Lower leg skin (tissue), 3 donors: ENCODE measurements at regions not wholly inside any gene's neighbourhood (a gene's known extent, or its start where the extent isn't known, plus 50 kb on each side); places are given as distances from the start of the nearest gene placed in this dataset.

Experiments used
- POLR2A ChIP-seq, 2 donors: fragments of 450-650 bp; IDR thresholded peaks; one replicate each; pipeline ENCODE4 v1.6.1; 2016 to 2017; ENCODE audit warnings: antibody characterized with exemption in 2 of 2, mild to moderate bottlenecking in 1 of 2, moderate library complexity in 1 of 2
- TF ChIP-seq, protein P1 (sequence below), 3 donors: fragments of 450-650 bp; IDR thresholded peaks; one replicate each; pipeline ENCODE4 v1.5.1; 2016; ENCODE audit warnings: antibody characterized with exemption in 3 of 3, mild to moderate bottlenecking in 3 of 3, moderate library complexity in 2 of 3

DNA sequence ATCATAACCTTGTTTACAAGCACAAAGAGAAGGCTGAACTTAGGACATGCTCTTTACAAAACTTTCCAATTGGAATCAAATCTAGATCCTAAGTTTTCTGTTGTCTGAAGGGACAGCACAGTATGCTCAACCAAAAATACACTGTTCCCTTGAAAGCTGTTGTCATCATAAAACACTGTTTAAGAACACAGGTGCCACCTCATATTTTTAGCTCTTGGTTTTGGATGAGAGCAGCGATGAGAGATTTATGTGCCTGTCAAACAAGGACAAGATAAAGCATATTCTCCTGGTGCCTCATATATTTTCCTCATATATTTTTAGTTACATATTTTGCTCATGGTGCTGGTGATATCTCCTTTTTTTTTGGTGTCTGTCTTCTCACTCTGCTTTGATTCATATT, 788.4 kb downstream of the AACS start:
- TF ChIP-seq POLR2A (IDR thresholded peaks at IDR 0.05), result no peak
- TF ChIP-seq, protein P1, sequence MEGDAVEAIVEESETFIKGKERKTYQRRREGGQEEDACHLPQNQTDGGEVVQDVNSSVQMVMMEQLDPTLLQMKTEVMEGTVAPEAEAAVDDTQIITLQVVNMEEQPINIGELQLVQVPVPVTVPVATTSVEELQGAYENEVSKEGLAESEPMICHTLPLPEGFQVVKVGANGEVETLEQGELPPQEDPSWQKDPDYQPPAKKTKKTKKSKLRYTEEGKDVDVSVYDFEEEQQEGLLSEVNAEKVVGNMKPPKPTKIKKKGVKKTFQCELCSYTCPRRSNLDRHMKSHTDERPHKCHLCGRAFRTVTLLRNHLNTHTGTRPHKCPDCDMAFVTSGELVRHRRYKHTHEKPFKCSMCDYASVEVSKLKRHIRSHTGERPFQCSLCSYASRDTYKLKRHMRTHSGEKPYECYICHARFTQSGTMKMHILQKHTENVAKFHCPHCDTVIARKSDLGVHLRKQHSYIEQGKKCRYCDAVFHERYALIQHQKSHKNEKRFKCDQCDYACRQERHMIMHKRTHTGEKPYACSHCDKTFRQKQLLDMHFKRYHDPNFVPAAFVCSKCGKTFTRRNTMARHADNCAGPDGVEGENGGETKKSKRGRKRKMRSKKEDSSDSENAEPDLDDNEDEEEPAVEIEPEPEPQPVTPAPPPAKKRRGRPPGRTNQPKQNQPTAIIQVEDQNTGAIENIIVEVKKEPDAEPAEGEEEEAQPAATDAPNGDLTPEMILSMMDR (IDR thresholded peaks at IDR 0.05), result no peak
